ENCODE measurements at regions not wholly inside any gene's neighbourhood (a gene's known extent, or its start where the extent isn't known, plus 50 kb on each side); places are given as distances from the start of the nearest gene placed in this dataset.
"Not testable (repeated sequence)": the region's sequence is repeated elsewhere in the genome, so short reads cannot be mapped to it uniquely, and the experiment has no call there.

DNA sequence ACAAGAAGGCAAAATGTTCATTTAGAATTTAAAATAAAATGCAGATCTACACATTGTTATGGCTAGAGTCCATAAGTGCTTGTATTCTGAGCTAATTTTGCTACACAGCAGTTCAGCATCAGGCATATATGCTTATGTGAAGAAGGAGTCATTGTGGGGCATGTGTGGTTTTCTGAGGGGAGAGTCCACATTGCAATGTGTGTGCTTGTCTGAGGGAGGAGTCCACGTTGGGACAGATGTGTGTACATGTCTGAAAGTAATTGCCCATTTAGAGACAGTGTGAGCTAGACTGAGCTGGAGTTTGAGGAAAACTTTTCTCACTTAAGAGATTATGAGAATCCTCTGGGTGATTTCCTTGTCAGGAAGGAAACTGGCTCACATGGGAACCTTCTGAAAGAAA lies 767.9 kb downstream of the TMEM121 start:
- Histone ChIP-seq H3K27ac (ENCODE audit: low read depth in 1 of 2, low read length in 2 of 2) (no peak overlapping the region), H3K4me3 (ENCODE audit: low read depth in 1 of 3, low read length in 3 of 3) (no peak overlapping the region), H3K27me3 (ENCODE audit: control insufficient read depth in 4 of 4, insufficient read depth in 4 of 4, low read length in 3 of 4) (peaks cover 0 to 7% (median 0%) of the 10 kb centered on the region in 4 donors), H3K36me3 (ENCODE audit: control insufficient read depth in 4 of 4, insufficient read depth in 3 of 4, low read depth in 1 of 4, low read length in 3 of 4) (no peaks in the 10 kb centered on the region), H3K9ac (ENCODE audit: low read depth in 1 of 2, low read length in 2 of 2) (no peak overlapping the region), H3K9me3 (ENCODE audit: control insufficient read depth in 4 of 4, low read length in 3 of 4) (no peaks in the 10 kb centered on the region), H3K4me1 (ENCODE audit: control insufficient read depth in 4 of 4, insufficient read depth in 4 of 4, low read length in 3 of 4) (no peaks in the 10 kb centered on the region)
- DNase-seq (ENCODE audit: low spot score): no peak
- no peak for TF ChIP-seq SP1 (IDR thresholded peaks at IDR 0.05)
- TF ChIP-seq TAF1 (conservative IDR thresholded peaks at IDR 0.05): no peak
- TF ChIP-seq, protein P1, sequence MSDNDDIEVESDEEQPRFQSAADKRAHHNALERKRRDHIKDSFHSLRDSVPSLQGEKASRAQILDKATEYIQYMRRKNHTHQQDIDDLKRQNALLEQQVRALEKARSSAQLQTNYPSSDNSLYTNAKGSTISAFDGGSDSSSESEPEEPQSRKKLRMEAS (IDR thresholded peaks at IDR 0.05): no peak
- no peak for TF ChIP-seq GABPA (IDR thresholded peaks at IDR 0.05 in 1 of 2, conservative IDR thresholded peaks at IDR 0.05 in 1 of 2)
- TF ChIP-seq FOXA2 (IDR thresholded peaks at IDR 0.05): no peak
- no peak for TF ChIP-seq HNF4A (conservative IDR thresholded peaks at IDR 0.05)
- no peak for TF ChIP-seq RXRA (IDR thresholded peaks at IDR 0.05)
- TF ChIP-seq, protein P2, sequence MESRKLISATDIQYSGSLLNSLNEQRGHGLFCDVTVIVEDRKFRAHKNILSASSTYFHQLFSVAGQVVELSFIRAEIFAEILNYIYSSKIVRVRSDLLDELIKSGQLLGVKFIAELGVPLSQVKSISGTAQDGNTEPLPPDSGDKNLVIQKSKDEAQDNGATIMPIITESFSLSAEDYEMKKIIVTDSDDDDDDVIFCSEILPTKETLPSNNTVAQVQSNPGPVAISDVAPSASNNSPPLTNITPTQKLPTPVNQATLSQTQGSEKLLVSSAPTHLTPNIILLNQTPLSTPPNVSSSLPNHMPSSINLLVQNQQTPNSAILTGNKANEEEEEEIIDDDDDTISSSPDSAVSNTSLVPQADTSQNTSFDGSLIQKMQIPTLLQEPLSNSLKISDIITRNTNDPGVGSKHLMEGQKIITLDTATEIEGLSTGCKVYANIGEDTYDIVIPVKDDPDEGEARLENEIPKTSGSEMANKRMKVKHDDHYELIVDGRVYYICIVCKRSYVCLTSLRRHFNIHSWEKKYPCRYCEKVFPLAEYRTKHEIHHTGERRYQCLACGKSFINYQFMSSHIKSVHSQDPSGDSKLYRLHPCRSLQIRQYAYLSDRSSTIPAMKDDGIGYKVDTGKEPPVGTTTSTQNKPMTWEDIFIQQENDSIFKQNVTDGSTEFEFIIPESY (IDR thresholded peaks at IDR 0.05): no peak
- TF ChIP-seq, protein P3, sequence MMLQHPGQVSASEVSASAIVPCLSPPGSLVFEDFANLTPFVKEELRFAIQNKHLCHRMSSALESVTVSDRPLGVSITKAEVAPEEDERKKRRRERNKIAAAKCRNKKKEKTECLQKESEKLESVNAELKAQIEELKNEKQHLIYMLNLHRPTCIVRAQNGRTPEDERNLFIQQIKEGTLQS (IDR thresholded peaks at IDR 0.05): no peak
- TF ChIP-seq, protein P4, sequence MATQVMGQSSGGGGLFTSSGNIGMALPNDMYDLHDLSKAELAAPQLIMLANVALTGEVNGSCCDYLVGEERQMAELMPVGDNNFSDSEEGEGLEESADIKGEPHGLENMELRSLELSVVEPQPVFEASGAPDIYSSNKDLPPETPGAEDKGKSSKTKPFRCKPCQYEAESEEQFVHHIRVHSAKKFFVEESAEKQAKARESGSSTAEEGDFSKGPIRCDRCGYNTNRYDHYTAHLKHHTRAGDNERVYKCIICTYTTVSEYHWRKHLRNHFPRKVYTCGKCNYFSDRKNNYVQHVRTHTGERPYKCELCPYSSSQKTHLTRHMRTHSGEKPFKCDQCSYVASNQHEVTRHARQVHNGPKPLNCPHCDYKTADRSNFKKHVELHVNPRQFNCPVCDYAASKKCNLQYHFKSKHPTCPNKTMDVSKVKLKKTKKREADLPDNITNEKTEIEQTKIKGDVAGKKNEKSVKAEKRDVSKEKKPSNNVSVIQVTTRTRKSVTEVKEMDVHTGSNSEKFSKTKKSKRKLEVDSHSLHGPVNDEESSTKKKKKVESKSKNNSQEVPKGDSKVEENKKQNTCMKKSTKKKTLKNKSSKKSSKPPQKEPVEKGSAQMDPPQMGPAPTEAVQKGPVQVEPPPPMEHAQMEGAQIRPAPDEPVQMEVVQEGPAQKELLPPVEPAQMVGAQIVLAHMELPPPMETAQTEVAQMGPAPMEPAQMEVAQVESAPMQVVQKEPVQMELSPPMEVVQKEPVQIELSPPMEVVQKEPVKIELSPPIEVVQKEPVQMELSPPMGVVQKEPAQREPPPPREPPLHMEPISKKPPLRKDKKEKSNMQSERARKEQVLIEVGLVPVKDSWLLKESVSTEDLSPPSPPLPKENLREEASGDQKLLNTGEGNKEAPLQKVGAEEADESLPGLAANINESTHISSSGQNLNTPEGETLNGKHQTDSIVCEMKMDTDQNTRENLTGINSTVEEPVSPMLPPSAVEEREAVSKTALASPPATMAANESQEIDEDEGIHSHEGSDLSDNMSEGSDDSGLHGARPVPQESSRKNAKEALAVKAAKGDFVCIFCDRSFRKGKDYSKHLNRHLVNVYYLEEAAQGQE (IDR thresholded peaks at IDR 0.05): no peak
- TF ChIP-seq FOXA1 (IDR thresholded peaks at IDR 0.05): no peak
- TF ChIP-seq HNF4G (IDR thresholded peaks at IDR 0.05): no peak
- no peak for TF ChIP-seq RAD21 (IDR thresholded peaks at IDR 0.05)
- WGBS: 8% methylated on average over 1 of the region's 1 CpG

DNA sequence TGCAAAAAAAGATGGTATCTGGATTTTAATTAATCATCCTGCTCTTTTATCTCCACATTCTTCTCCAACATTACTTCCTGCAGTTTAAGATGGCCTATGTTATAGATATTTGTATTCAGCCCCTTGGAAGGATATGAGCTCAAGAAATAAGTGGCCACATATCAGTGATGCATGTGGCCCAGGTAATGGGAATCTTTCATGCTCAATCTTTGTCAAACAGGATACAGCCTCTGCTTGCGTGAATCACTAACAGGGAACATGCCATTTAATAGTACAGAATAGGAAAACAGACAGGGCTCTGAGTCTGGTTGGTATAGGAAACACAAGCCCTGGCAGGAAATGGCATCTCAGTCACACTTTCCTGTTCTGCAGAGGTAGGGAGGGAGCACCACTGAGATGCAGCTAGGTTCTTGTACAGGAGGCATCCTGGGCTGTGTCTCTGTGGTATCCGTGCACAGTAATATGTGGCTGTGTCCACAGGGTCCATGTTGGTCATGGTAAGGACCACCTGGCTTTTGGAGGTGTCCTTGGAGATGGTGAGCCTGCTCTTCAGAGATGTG lies 774.6 kb downstream of the TMEM121 start:
- not testable (repeated sequence) for H3K9ac ChIP-seq (ENCODE audit: low read depth in 1 of 2, low read length in 2 of 2); DNase-seq (ENCODE audit: low spot score); H3K4me3 ChIP-seq (ENCODE audit: low read depth in 1 of 3, low read length in 3 of 3); H3K36me3 ChIP-seq (ENCODE audit: control insufficient read depth in 4 of 4, insufficient read depth in 3 of 4, low read depth in 1 of 4, low read length in 3 of 4); H3K27me3 ChIP-seq (ENCODE audit: control insufficient read depth in 4 of 4, insufficient read depth in 4 of 4, low read length in 3 of 4); H3K27ac ChIP-seq (ENCODE audit: low read depth in 1 of 2, low read length in 2 of 2); H3K4me1 ChIP-seq (ENCODE audit: control insufficient read depth in 4 of 4, insufficient read depth in 4 of 4, low read length in 3 of 4); H3K9me3 ChIP-seq (ENCODE audit: control insufficient read depth in 4 of 4, low read length in 3 of 4)
- WGBS: 22% methylated on average over 2 of the region's 2 CpGs

DNA sequence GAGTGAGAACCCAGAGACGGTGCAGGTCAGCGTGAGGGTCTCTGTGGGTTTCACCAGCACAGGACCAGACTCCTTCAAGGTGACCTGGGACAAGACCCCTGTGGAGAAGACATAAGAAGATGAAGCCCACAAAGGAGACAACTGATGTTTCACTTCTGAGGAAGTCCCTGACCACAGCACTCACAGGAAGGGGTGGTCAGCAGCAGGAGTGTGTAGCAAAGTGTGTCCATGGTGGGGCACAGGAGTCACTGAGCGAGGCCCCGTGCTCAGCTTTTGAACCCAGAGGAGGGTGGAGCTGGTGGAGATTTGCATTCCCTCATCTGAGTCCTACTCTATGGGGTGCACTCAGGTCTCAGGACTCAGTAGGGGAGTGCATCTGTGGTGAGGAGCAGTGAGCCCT lies 775.2 kb downstream of the TMEM121 start:
- not testable (repeated sequence) for H3K9ac ChIP-seq (ENCODE audit: low read depth in 1 of 2, low read length in 2 of 2); H3K4me3 ChIP-seq (ENCODE audit: low read depth in 1 of 3, low read length in 3 of 3); H3K27ac ChIP-seq (ENCODE audit: low read depth in 1 of 2, low read length in 2 of 2); H3K9me3 ChIP-seq (ENCODE audit: control insufficient read depth in 4 of 4, low read length in 3 of 4); H3K4me1 ChIP-seq (ENCODE audit: control insufficient read depth in 4 of 4, insufficient read depth in 4 of 4, low read length in 3 of 4); DNase-seq (ENCODE audit: low spot score); H3K36me3 ChIP-seq (ENCODE audit: control insufficient read depth in 4 of 4, insufficient read depth in 3 of 4, low read depth in 1 of 4, low read length in 3 of 4); H3K27me3 ChIP-seq (ENCODE audit: control insufficient read depth in 4 of 4, insufficient read depth in 4 of 4, low read length in 3 of 4)
- 60% methylated on average over 4 of the region's 4 CpGs for WGBS
